ENCODE measurements at regions not wholly inside any gene's neighbourhood (a gene's known extent, or its start where the extent isn't known, plus 50 kb on each side); places are given as distances from the start of the nearest gene placed in this dataset.

DNA sequence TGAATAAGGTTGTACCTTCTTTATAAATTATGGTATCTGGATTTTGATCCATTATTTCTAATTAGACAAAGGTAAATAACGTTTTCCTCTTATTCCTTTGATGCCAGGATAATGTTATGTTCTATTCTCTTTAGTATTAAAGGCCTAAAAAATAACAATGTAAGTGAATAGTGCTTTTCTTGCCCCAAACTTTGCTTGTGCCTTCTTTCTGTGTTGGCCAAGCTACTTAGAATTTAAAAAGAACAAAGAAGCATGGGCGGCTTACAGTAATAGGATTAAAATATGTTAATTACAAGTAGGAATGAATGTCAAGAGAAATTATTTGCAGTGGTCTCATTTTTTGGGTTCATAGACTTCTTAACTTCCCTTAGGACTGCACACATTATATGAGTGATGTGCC is 105.0 kb upstream of the FSIP2 start:
- TF ChIP-seq FOXM1 (IDR thresholded peaks at IDR 0.05; ENCODE audit: borderline replicate concordance, low read depth) = no peak
- TF ChIP-seq YY1 (IDR thresholded peaks at IDR 0.05; ENCODE audit: low read depth) = no peak
- no peak for TF ChIP-seq MAX (IDR thresholded peaks at IDR 0.05)
- TF ChIP-seq EP300 (IDR thresholded peaks at IDR 0.05; ENCODE audit: borderline replicate concordance) = no peak
- no peak for TF ChIP-seq RAD21 (IDR thresholded peaks at IDR 0.05; ENCODE audit: low read depth)
- no peak for TF ChIP-seq TAF1 (IDR thresholded peaks at IDR 0.05; ENCODE audit: low read depth)

All from Ishikawa (cell line).